H1 (cell line): ENCODE measurements at regions not wholly inside any gene's neighbourhood (a gene's known extent, or its start where the extent isn't known, plus 50 kb on each side); places are given as distances from the start of the nearest gene placed in this dataset.

Experiments used
- HDAC6 ChIP-seq: IDR thresholded peaks from one replicate; pipeline ENCODE4 v1.7.1; 2012; ENCODE audit warnings: low read depth, mild to moderate bottlenecking, inconsistent platforms, low read length, moderate library complexity
- POLR2A ChIP-seq, 2 experiments: IDR thresholded peaks; 1 replicate in 1 of 2; 2 replicates in 1 of 2; pipeline ENCODE4 v1.6.1; 2011; ENCODE audit warnings: low read depth in 2 of 2, low read length in 2 of 2, mild to moderate bottlenecking in 2 of 2; ENCODE audit errors: control extremely low read depth in 1 of 2
- TF ChIP-seq, protein P1 (sequence below), 3 experiments: IDR thresholded peaks; 1 replicate in 2 of 3; 2 replicates in 1 of 3; pipeline versions ENCODE4 v1.5.1 to v1.6.1; 2011; ENCODE audit warnings: low read length in 3 of 3, mild to moderate bottlenecking in 3 of 3, inconsistent platforms in 2 of 3, low read depth in 1 of 3, moderate library complexity in 1 of 3; ENCODE audit not compliant: insufficient read depth in 1 of 3; ENCODE audit errors: control extremely low read depth in 1 of 3
- TF ChIP-seq, protein P2 (sequence below): IDR thresholded peaks from 2 replicates; pipeline ENCODE4 v1.6.1; 2011; ENCODE audit warnings: low read depth, mild to moderate bottlenecking, low read length; ENCODE audit not compliant: insufficient read depth

DNA sequence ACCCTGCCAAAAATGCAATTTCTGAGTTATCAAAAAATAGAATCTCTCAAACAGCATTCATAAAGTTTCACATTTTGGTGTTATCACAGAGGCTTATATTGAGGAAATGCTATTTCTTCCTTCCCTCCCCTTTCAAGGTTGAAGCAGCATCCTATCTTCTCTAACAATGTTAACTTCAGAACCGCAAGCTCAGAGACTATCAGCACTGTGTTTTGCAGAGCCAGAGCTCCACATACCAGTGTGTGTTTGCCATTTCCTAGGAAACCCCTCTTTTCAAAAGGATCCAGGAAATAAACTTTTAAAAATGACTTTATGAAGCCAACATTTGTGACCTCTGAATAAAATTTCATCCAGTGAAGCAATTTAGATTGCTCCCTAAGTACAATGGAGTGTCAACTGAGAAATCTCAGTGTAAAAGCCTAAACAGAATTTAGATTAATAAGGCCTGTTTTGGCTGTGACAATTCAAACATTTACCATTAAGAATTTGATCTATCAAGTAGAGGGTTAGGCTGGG lies 332.6 kb downstream of the NOVA1 start:
- TF ChIP-seq, protein P1, sequence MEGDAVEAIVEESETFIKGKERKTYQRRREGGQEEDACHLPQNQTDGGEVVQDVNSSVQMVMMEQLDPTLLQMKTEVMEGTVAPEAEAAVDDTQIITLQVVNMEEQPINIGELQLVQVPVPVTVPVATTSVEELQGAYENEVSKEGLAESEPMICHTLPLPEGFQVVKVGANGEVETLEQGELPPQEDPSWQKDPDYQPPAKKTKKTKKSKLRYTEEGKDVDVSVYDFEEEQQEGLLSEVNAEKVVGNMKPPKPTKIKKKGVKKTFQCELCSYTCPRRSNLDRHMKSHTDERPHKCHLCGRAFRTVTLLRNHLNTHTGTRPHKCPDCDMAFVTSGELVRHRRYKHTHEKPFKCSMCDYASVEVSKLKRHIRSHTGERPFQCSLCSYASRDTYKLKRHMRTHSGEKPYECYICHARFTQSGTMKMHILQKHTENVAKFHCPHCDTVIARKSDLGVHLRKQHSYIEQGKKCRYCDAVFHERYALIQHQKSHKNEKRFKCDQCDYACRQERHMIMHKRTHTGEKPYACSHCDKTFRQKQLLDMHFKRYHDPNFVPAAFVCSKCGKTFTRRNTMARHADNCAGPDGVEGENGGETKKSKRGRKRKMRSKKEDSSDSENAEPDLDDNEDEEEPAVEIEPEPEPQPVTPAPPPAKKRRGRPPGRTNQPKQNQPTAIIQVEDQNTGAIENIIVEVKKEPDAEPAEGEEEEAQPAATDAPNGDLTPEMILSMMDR (IDR thresholded peaks at IDR 0.05; ENCODE audit: control extremely low read depth in 1 of 3, insufficient read depth in 1 of 3, low read depth in 1 of 3, low read length in 3 of 3): no peak
- TF ChIP-seq POLR2A (IDR thresholded peaks at IDR 0.05; ENCODE audit: control extremely low read depth in 1 of 2, low read depth in 2 of 2, low read length in 2 of 2): no peak
- TF ChIP-seq, protein P2, sequence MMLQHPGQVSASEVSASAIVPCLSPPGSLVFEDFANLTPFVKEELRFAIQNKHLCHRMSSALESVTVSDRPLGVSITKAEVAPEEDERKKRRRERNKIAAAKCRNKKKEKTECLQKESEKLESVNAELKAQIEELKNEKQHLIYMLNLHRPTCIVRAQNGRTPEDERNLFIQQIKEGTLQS: no peak
- no peak for TF ChIP-seq HDAC6
